Lung (tissue), 11 donors: ENCODE measurements at regions not wholly inside any gene's neighbourhood (a gene's known extent, or its start where the extent isn't known, plus 50 kb on each side); places are given as distances from the start of the nearest gene placed in this dataset.

ENCODE experiments used
- ATAC-seq: fragments of 200-7000 bp; cut with Tn5 transposase; one replicate; pipeline ENCODE4 v1.9.1; 2020; ENCODE audit warnings: moderate number of reproducible peaks; ENCODE audit not compliant: insufficient read depth, low FRiP score
- DNase-seq, 3 donors: peaks; one replicate each; pipeline ENCODE4 v3.0.0-alpha.2; 2013 to 2017
- H3K27ac ChIP-seq, 2 donors: one replicate each; pipeline ENCODE4 v1.5.1; 2013; ENCODE audit warnings: mild to moderate bottlenecking in 2 of 2, moderate library complexity in 2 of 2, control low read depth in 1 of 2, inconsistent platforms in 1 of 2, low read depth in 1 of 2, low read length in 1 of 2
- H3K27me3 ChIP-seq, 3 donors: one replicate each; pipeline ENCODE4 v1.5.1; 2013; ENCODE audit warnings: low read length in 2 of 3; ENCODE audit not compliant: control insufficient read depth in 3 of 3, insufficient read depth in 3 of 3
- H3K36me3 ChIP-seq, 4 donors: one replicate each; pipeline ENCODE4 v1.5.1; 2013; ENCODE audit warnings: low read length in 4 of 4, mild to moderate bottlenecking in 1 of 4, moderate library complexity in 1 of 4; ENCODE audit not compliant: control insufficient read depth in 4 of 4, insufficient read depth in 4 of 4
- H3K4me1 ChIP-seq, 5 donors: one replicate each; pipeline ENCODE4 v1.5.1; 2013; ENCODE audit warnings: low read length in 5 of 5, mild to moderate bottlenecking in 2 of 5, moderate library complexity in 1 of 5; ENCODE audit not compliant: control insufficient read depth in 5 of 5, insufficient read depth in 5 of 5
- H3K4me3 ChIP-seq: one replicate; pipeline ENCODE4 v1.5.1; 2013; ENCODE audit warnings: mild to moderate bottlenecking, control low read depth, moderate library complexity
- H3K9ac ChIP-seq, 2 donors: one replicate each; pipeline ENCODE4 v1.5.1; 2013; ENCODE audit warnings: low read length in 2 of 2, control low read depth in 1 of 2; ENCODE audit not compliant: insufficient read depth in 1 of 2
- H3K9me3 ChIP-seq, 4 donors: one replicate each; pipeline ENCODE4 v1.5.1; 2013; ENCODE audit warnings: low read length in 3 of 4, mild to moderate bottlenecking in 1 of 4, moderate library complexity in 1 of 4; ENCODE audit not compliant: control insufficient read depth in 4 of 4, insufficient read depth in 3 of 4
- WGBS, 2 donors: extraction: QIAGEN DNeasy Blood & Tissue Kit; methylation state at CpG; one replicate each; pipeline ENCODE4 v1.1.7; 2013; 5-methylcytosine and 5-hydroxymethylcytosine counted together
- TF ChIP-seq, protein P1 (sequence below): IDR thresholded peaks from 2 replicates; pipeline ENCODE4 v1.5.1; 2012; ENCODE audit warnings: mild to moderate bottlenecking; ENCODE audit errors: control extremely low read depth, extremely low read depth
- donor health status: control.
- donor health status: control.
- donor health status: Bipolar disorder and iron deficiency.
- donor health status: healthy.
- donor health status: DM: yes; HTN: yes; CAD: no.

GRCh38 chr18:22473366-22473765, 55.7 kb upstream of the CTAGE1 start:
- no peaks in the 10 kb centered on the region for H3K27me3 ChIP-seq
- H3K4me3 ChIP-seq, result no peak overlapping the region
- no peak for DNase-seq
- peaks cover 0 to 1% (median 0%) of the 10 kb centered on the region in 4 donors for H3K9me3 ChIP-seq
- no peak overlapping the region for H3K9ac ChIP-seq
- peaks cover 14 to 49% (median 14%) of the 10 kb centered on the region in 5 donors for H3K4me1 ChIP-seq
- H3K36me3 ChIP-seq, result no peaks in the 10 kb centered on the region
- ATAC-seq, result no peak
- WGBS, 2 donors, result 78 to 85% methylated on average over 3 of the region's 3 CpGs
- TF ChIP-seq, protein P1, sequence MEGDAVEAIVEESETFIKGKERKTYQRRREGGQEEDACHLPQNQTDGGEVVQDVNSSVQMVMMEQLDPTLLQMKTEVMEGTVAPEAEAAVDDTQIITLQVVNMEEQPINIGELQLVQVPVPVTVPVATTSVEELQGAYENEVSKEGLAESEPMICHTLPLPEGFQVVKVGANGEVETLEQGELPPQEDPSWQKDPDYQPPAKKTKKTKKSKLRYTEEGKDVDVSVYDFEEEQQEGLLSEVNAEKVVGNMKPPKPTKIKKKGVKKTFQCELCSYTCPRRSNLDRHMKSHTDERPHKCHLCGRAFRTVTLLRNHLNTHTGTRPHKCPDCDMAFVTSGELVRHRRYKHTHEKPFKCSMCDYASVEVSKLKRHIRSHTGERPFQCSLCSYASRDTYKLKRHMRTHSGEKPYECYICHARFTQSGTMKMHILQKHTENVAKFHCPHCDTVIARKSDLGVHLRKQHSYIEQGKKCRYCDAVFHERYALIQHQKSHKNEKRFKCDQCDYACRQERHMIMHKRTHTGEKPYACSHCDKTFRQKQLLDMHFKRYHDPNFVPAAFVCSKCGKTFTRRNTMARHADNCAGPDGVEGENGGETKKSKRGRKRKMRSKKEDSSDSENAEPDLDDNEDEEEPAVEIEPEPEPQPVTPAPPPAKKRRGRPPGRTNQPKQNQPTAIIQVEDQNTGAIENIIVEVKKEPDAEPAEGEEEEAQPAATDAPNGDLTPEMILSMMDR, result no peak
- H3K27ac ChIP-seq, result no peak overlapping the region

GRCh38 chr18:22475426-22476100, 57.8 kb upstream of the CTAGE1 start:
- Histone ChIP-seq H3K36me3 (no peaks in the 10 kb centered on the region), H3K27me3 (no peaks in the 10 kb centered on the region), H3K27ac (no peak overlapping the region), H3K4me1 (peaks cover 3 to 28% (median 9%) of the 10 kb centered on the region in 5 donors), H3K9ac (no peak overlapping the region), H3K4me3 (no peak overlapping the region), H3K9me3 (peaks cover 0 to 1% (median 0%) of the 10 kb centered on the region in 4 donors)
- TF ChIP-seq, protein P1, result no peak
- WGBS, 2 donors, result 87 to 93% methylated on average over 7 of the region's 7 CpGs
- DNase-seq (no peak), ATAC-seq (no peak)

DNA sequence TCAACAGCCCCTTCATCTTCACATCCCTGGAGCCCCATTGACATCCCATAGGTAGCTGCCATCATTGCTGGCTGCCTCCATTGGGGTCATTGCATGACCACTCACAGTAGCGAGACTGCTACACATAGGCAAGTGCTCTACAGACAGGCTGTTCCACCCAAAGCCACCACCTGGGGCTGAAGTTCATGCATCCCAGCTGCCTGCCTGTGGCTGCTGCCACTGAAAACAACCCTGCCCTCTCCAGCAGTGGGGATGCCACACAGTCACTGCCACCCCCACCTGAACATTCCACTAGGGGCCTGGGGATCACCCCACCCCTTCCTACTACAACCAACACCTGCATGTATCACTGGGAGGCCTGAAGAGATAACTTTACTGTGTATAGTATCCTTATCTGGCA, 59.5 kb upstream of the CTAGE1 start:
- no peak for DNase-seq
- ATAC-seq, result no peak
- Histone ChIP-seq H3K27me3 (no peaks in the 10 kb centered on the region), H3K27ac (no peak overlapping the region), H3K4me3 (no peak overlapping the region), H3K9ac (no peak overlapping the region), H3K36me3 (no peaks in the 10 kb centered on the region), H3K9me3 (no peaks in the 10 kb centered on the region), H3K4me1 (peaks cover 0 to 11% (median 2%) of the 10 kb centered on the region in 5 donors)
- WGBS, 2 donors, result 99 to 100% methylated on average over 1 of the region's 1 CpG
- TF ChIP-seq, protein P1, result no peak

DNA sequence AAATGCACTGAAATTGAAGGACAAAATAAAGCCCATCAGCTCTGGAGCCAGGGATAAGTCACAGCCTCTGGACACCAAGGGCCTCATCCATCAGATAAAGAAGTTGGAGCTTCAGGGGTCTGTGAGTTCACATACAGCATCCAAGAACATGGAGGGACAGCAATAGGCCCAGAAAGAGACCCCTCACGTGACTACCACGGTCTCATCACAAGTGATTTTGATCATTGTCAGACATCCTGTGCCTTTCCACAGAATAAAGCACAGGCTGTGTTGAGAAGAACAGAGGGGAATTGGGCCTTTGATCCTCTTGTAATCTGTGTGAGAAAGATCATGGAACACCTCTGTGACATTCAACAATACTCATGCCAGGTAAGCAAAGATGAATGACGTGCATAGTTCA, 65.2 kb upstream of the CTAGE1 start:
- ATAC-seq, result no peak
- TF ChIP-seq, protein P1, result no peak
- H3K4me3 ChIP-seq, result no peak overlapping the region
- H3K27me3 ChIP-seq, result no peaks in the 10 kb centered on the region
- WGBS, 2 donors, result 92 to 94% methylated on average over 3 of the region's 3 CpGs
- no peaks in the 10 kb centered on the region for H3K36me3 ChIP-seq
- no peaks in the 10 kb centered on the region for H3K4me1 ChIP-seq
- no peak overlapping the region for H3K9ac ChIP-seq
- no peaks in the 10 kb centered on the region for H3K9me3 ChIP-seq
- DNase-seq, result no peak
- no peak overlapping the region for H3K27ac ChIP-seq
